ENCODE measurements at regions not wholly inside any gene's neighbourhood (a gene's known extent, or its start where the extent isn't known, plus 50 kb on each side); places are given as distances from the start of the nearest gene placed in this dataset.
A peak's percentile ranks its signal among the peaks of the same experiment; 100 is the strongest.

GRCh38 chr1:21365036-21365435 is 74.8 kb upstream of the ECE1 start:
- H3K36me3 ChIP-seq, result no peaks in the 10 kb centered on the region
- no peaks in the 10 kb centered on the region for H3K9me3 ChIP-seq
- DNase-seq (ENCODE audit: low spot score), result no peak
- H3K27me3 ChIP-seq, result no peaks in the 10 kb centered on the region
- no peak overlapping the region for H3K4me3 ChIP-seq
- no peak for TF ChIP-seq CTCF (IDR thresholded peaks at IDR 0.05)
- no peak overlapping the region for H3K27ac ChIP-seq
- peaks cover 0 to 7% of the 10 kb centered on the region in 2 donors for H3K4me1 ChIP-seq

DNA sequence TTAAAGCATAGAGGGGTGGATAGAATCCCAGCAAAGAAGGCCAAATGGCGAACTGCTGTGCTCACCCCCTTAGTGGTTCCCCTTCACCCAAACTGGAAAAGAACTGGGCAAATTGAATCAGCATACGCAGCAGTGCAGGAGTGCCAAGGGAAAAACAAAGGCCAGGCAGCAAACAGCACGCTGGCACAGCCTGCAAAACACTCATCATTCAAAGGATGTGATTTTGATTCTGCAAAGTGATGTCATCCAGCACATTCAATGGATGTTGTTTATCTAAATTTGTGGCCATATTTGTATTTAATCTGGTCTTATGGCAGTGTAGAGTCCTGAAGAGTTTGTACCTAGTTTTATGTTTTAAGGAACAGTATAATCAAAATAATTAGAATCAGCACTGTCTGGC is 71.8 kb upstream of the ECE1 start:
- DNase-seq (ENCODE audit: low spot score), result no peak
- Histone ChIP-seq H3K27me3 (no peaks in the 10 kb centered on the region), H3K27ac (no peak overlapping the region), H3K36me3 (no peaks in the 10 kb centered on the region), H3K4me3 (no peak overlapping the region), H3K4me1 (no peaks in the 10 kb centered on the region), H3K9me3 (no peaks in the 10 kb centered on the region)
- no peak for TF ChIP-seq CTCF (IDR thresholded peaks at IDR 0.05)

- Histone ChIP-seq H3K27me3 (no peaks in the 10 kb centered on the region), H3K36me3 (no peaks in the 10 kb centered on the region), H3K27ac (peak overlapping the region in 1 of 2 donors; percentile 10), H3K4me3 (no peak overlapping the region), H3K4me1 (no peaks in the 10 kb centered on the region), H3K9me3 (no peaks in the 10 kb centered on the region)
- no peak for DNase-seq (ENCODE audit: low spot score)
- TF ChIP-seq CTCF (IDR thresholded peaks at IDR 0.05), result no peak
Observed at GRCh38 chr1:21361506-21361905, 71.2 kb upstream of the ECE1 start.

- no peak for DNase-seq (ENCODE audit: low spot score)
- no peak for TF ChIP-seq CTCF (IDR thresholded peaks at IDR 0.05)
Observed at GRCh38 chr1:21357161-21357560, 66.9 kb upstream of the ECE1 start.

GRCh38 chr1:21355956-21356355 is 65.7 kb upstream of the ECE1 start:
- DNase-seq (ENCODE audit: low spot score), result no peak
- no peaks in the 10 kb centered on the region for H3K9me3 ChIP-seq
- H3K27me3 ChIP-seq, result no peaks in the 10 kb centered on the region
- H3K27ac ChIP-seq, result no peak overlapping the region
- no peaks in the 10 kb centered on the region for H3K4me1 ChIP-seq
- H3K4me3 ChIP-seq, result no peak overlapping the region
- TF ChIP-seq CTCF (IDR thresholded peaks at IDR 0.05), result no peak
- no peaks in the 10 kb centered on the region for H3K36me3 ChIP-seq

More at GRCh38 chr1:21357161-21357560, 66.9 kb upstream of the ECE1 start:
- Histone ChIP-seq H3K4me1 (no peaks in the 10 kb centered on the region), H3K27me3 (no peaks in the 10 kb centered on the region), H3K4me3 (no peak overlapping the region), H3K36me3 (no peaks in the 10 kb centered on the region), H3K27ac (no peak overlapping the region), H3K9me3 (no peaks in the 10 kb centered on the region)

- TF ChIP-seq CTCF (IDR thresholded peaks at IDR 0.05), result no peak
- Histone ChIP-seq H3K4me1 (peaks cover 0 to 10% of the 10 kb centered on the region in 2 donors), H3K36me3 (no peaks in the 10 kb centered on the region), H3K9me3 (no peaks in the 10 kb centered on the region), H3K4me3 (no peak overlapping the region), H3K27ac (no peak overlapping the region), H3K27me3 (no peaks in the 10 kb centered on the region)
- no peak for DNase-seq (ENCODE audit: low spot score)
Observed at GRCh38 chr1:21352586-21352985, 62.3 kb upstream of the ECE1 start.
